NB4 (cell line): ENCODE measurements at regions not wholly inside any gene's neighbourhood (a gene's known extent, or its start where the extent isn't known, plus 50 kb on each side); places are given as distances from the start of the nearest gene placed in this dataset.

Experiments used
- DNase-seq: peaks from one replicate; pipeline ENCODE4 v3.0.0; 2010; ENCODE audit warnings: low read depth
- H3K4me3 ChIP-seq: one replicate; pipeline ENCODE4 v1.5.1; 2011; ENCODE audit warnings: mild to moderate bottlenecking, low read depth, low read length, moderate library complexity
- MYC ChIP-seq: IDR thresholded peaks from 2 replicates; pipeline ENCODE4 v1.6.1; 2011; ENCODE audit warnings: low read depth, low read length
- POLR2A ChIP-seq: IDR thresholded peaks from 2 replicates; pipeline ENCODE4 v1.6.1; 2011; ENCODE audit warnings: mild to moderate bottlenecking; ENCODE audit not compliant: insufficient read length; ENCODE audit errors: extremely low read depth
- TF ChIP-seq, protein P1 (sequence below): IDR thresholded peaks from one replicate; pipeline ENCODE4 v1.5.1; 2012; ENCODE audit warnings: low read depth, low read length
- TF ChIP-seq, protein P2 (sequence below): IDR thresholded peaks from 2 replicates; pipeline ENCODE4 v1.6.1; 2011; ENCODE audit warnings: low read depth, low read length

DNA sequence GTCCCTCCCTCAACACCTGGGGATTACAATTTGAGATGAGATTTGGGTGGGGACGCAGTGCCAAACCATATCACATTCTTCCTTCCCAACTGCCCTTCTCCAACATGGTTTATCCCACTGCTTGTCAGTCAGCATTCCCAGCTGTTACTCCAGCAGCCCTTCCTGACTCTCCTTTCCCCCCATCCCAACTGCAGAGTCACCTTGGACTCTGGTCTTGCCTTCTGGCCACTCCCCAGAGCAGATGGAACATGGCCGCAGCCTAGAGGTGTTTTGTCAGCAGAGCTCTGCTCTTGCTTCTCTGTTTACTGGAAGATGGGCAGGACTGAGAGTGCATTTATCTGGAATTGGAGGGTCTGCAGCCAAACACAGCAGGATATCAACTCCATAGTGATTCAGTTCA, 51.2 kb upstream of the MEX3C start:
- no peak for DNase-seq
- no peak for TF ChIP-seq MYC
- TF ChIP-seq, protein P1, sequence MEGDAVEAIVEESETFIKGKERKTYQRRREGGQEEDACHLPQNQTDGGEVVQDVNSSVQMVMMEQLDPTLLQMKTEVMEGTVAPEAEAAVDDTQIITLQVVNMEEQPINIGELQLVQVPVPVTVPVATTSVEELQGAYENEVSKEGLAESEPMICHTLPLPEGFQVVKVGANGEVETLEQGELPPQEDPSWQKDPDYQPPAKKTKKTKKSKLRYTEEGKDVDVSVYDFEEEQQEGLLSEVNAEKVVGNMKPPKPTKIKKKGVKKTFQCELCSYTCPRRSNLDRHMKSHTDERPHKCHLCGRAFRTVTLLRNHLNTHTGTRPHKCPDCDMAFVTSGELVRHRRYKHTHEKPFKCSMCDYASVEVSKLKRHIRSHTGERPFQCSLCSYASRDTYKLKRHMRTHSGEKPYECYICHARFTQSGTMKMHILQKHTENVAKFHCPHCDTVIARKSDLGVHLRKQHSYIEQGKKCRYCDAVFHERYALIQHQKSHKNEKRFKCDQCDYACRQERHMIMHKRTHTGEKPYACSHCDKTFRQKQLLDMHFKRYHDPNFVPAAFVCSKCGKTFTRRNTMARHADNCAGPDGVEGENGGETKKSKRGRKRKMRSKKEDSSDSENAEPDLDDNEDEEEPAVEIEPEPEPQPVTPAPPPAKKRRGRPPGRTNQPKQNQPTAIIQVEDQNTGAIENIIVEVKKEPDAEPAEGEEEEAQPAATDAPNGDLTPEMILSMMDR: no peak
- TF ChIP-seq, protein P2, sequence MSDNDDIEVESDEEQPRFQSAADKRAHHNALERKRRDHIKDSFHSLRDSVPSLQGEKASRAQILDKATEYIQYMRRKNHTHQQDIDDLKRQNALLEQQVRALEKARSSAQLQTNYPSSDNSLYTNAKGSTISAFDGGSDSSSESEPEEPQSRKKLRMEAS: no peak
- TF ChIP-seq POLR2A: no peak
- no peak overlapping the region for H3K4me3 ChIP-seq

DNA sequence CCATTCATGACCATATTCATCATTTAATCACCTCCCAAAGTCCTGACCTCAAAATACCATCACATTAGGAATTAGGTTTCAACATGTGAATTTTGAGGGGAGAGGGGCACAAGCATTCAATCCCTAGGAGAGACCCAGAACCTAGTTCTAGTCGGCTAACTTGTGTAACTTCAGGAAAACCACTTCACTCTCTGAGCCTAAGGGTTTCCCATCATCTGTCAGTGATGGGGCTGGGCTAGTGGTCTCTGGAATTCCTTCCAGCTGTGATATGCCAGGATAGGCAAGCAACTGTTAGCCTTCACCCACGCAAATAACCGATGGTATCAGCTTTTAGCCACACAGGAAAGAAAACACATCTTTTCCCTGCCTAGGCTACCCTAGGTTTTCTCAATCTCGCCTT, 52.5 kb upstream of the MEX3C start:
- TF ChIP-seq POLR2A (no peak), MYC (no peak)
- TF ChIP-seq, protein P1: no peak
- TF ChIP-seq, protein P2: no peak

DNA sequence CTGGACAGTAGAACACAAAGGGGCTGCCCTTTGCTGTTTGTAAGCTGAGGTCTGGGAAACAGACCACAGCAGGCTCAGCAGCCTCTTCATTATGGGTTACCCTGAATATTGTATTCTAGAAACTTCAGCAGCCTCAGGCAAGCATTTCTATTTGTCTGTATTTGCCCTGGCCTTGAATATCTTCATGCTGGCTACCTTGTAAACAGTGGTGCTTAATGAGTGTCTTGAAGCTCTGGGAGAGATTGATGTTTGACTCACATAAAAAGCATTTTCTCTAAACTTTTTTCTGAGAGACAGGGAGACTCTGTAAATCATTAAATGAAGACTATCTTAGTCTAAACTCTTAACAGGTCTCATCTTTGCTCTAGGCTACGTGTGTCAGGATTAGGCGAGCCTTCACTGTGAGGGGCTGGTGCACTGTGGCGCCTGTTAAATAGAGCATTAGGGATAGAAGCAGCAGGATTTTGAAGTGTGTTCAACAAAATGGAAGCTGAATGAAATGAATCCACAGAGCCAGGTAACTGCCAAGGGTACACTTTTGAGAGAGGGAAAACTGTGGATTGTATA, 53.1 kb upstream of the MEX3C start:
- DNase-seq: no peak
- TF ChIP-seq, protein P1: no peak
- TF ChIP-seq MYC: no peak
- TF ChIP-seq POLR2A: no peak
- TF ChIP-seq, protein P2: no peak

More for the DNA sequence above, 52.5 kb upstream of the MEX3C start:
- DNase-seq: no peak
- H3K4me3 ChIP-seq: no peak overlapping the region

DNA sequence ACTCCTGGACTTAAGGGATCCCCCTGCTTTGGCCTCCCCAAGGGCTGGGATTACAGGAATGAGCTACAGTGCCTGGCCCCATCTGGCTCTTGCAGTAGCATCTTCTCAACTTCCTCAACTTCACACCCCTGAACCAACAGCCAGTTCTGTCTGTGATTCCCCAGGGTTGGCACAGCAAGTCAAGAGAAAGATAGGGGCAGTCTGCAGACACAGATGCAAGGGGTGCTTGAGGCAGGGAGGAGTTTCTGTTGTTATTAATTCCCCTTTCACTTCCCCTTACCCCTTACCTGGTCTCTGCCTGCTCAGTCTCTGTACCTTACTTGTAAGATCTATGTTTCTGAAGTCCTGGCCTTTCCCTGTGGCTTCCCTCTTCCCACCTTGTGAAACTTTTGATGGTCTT, 54.1 kb upstream of the MEX3C start:
- H3K4me3 ChIP-seq: no peak overlapping the region
- peak; percentile 21 for DNase-seq
- TF ChIP-seq POLR2A (no peak), MYC (no peak)
- TF ChIP-seq, protein P2: no peak
- TF ChIP-seq, protein P1: no peak

More for the DNA sequence above, 53.1 kb upstream of the MEX3C start:
- H3K4me3 ChIP-seq: no peak overlapping the region

DNA sequence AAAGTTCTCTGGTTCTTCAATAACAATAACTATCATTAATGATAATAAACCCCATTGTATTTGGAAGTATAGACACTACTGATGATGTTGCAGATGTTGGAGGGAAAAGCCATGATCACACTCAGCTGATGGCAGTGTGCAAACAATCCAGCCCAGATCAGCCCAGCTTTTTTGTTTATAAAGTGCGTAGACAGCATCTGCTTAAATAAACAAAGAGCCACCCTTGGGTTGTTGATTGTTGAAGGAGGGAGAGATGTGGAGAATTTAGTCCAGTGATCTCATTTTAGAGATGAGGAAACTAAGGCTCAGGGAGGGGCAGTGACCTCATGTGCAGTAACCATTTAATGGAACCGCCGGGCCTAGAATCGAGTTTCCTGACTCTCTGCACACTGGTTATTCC, 56.0 kb upstream of the MEX3C start:
- no peak for DNase-seq

More for the DNA sequence above, 56.0 kb upstream of the MEX3C start:
- no peak for TF ChIP-seq POLR2A
- TF ChIP-seq, protein P1: no peak
- no peak for TF ChIP-seq MYC
- TF ChIP-seq, protein P2: no peak
- no peak overlapping the region for H3K4me3 ChIP-seq
